Caco-2 (cell line): ENCODE measurements at regions not wholly inside any gene's neighbourhood (a gene's known extent, or its start where the extent isn't known, plus 50 kb on each side); places are given as distances from the start of the nearest gene placed in this dataset.

Experiments
- BruUV-seq: library from RNA; stranded (reverse); fragments of 400-500 nt; replicated peaks from 2 replicates; lab custom pipeline; 2021; lab: Mats Ljungman, UMichigan
- CTCF ChIA-PET: fragments of 300-600 bp; sonication (Branson Sonifier 250); formaldehyde crosslinking; loops from one replicate; lab custom pipeline; 2022; ENCODE audit warnings: antibody characterized with exemption; lab: Charles Lee
- POLR2A ChIA-PET: fragments of 300-600 bp; sonication (Branson Sonifier 250); formaldehyde crosslinking; loops from one replicate; lab custom pipeline; 2022; ENCODE audit warnings: antibody characterized with exemption; lab: Charles Lee
- DNase-seq, 2 experiments: peaks; one replicate each; pipeline versions ENCODE4 v3.0.0 to v3.0.0-alpha.2; 2020 to 2022
- H3K27me3 ChIP-seq: replicated peaks from 2 replicates; pipeline ENCODE4 v1.6.0; 2011; ENCODE audit warnings: low read length; ENCODE audit not compliant: control insufficient read depth, insufficient read depth
- H3K36me3 ChIP-seq: 2 replicates; pipeline ENCODE4 v1.5.1; 2011; ENCODE audit warnings: low read length; ENCODE audit not compliant: control insufficient read depth, insufficient read depth
- H3K4me1 ChIP-seq: fragments of 250-450 bp; sonication (Bioruptor Pico); 2 replicates; pipeline ENCODE4 v1.5.1; 2020; ENCODE audit warnings: mild to moderate bottlenecking
- H3K4me3 ChIP-seq: 2 replicates; pipeline ENCODE4 v1.5.1; 2011; ENCODE audit warnings: low read depth, mild to moderate bottlenecking, control low read depth, low read length
- H3K9me3 ChIP-seq: fragments of 250-450 bp; sonication (Bioruptor Pico); 2 replicates; pipeline ENCODE4 v1.5.1; 2020; ENCODE audit warnings: mild to moderate bottlenecking, moderate library complexity
- H3K27ac Mint-ChIP-seq: one replicate; pipeline ENCODE4 v1.8.0; 2022; ENCODE audit warnings: mixed read lengths; ENCODE audit not compliant: unreplicated experiment
- H3K27me3 Mint-ChIP-seq: one replicate; pipeline ENCODE4 v1.8.0; 2022; ENCODE audit warnings: mixed read lengths; ENCODE audit not compliant: insufficient read depth, unreplicated experiment
- H3K36me3 Mint-ChIP-seq: one replicate; pipeline ENCODE4 v1.8.0; 2022; ENCODE audit warnings: mild to moderate bottlenecking, mixed read lengths; ENCODE audit not compliant: insufficient read depth, unreplicated experiment
- H3K4me1 Mint-ChIP-seq: one replicate; pipeline ENCODE4 v1.8.0; 2022; ENCODE audit warnings: low read depth, mixed read lengths; ENCODE audit not compliant: unreplicated experiment
- H3K4me3 Mint-ChIP-seq: one replicate; pipeline ENCODE4 v1.8.0; 2022; ENCODE audit warnings: mild to moderate bottlenecking, moderate library complexity, mixed read lengths; ENCODE audit not compliant: unreplicated experiment
- H3K9me3 Mint-ChIP-seq: one replicate; pipeline ENCODE4 v1.8.0; 2022; ENCODE audit warnings: mixed read lengths; ENCODE audit not compliant: unreplicated experiment
- CTCF ChIP-seq, 2 experiments: fragments of 200-600 bp in 1 of 2; IDR thresholded peaks; 1 replicate in 1 of 2; 2 replicates in 1 of 2; pipeline versions ENCODE4 v1.5.1 to v1.8.0; 2011 to 2022; ENCODE audit warnings: antibody characterized with exemption in 1 of 2, control low read depth in 1 of 2, inconsistent platforms in 1 of 2, low read depth in 1 of 2, low read length in 1 of 2, mild to moderate bottlenecking in 1 of 2, moderate library complexity in 1 of 2; ENCODE audit not compliant: insufficient read depth in 1 of 2, severe bottlenecking in 1 of 2, unreplicated experiment in 1 of 2
- intact Hi-C: fragments of 100-400 bp; cut with micrococcal nuclease; formaldehyde crosslinking; loops from one replicate; pipeline ENCODE4 v1.10.0; 2022; ENCODE audit not compliant: unreplicated experiment

- Mint-ChIP-seq H3K9me3 (no peaks in the 10 kb centered on the region), H3K36me3 (no peaks in the 10 kb centered on the region), H3K27ac (no peak overlapping the region), H3K4me1 (no peaks in the 10 kb centered on the region), H3K4me3 (no peak overlapping the region), H3K27me3 (no peaks in the 10 kb centered on the region)
- no peak for DNase-seq
- no peak for TF ChIP-seq CTCF (IDR thresholded peaks at IDR 0.05; ENCODE audit: insufficient read depth in 1 of 2, low read depth in 1 of 2, low read length in 1 of 2, severe bottlenecking in 1 of 2, unreplicated experiment in 1 of 2)
- H3K9me3 ChIP-seq: no peaks in the 10 kb centered on the region
- H3K27me3 ChIP-seq: no peaks in the 10 kb centered on the region
- H3K36me3 ChIP-seq: no peaks in the 10 kb centered on the region
- H3K4me1 ChIP-seq: no peaks in the 10 kb centered on the region
- no TSS peak for BruUV-seq
- CTCF ChIA-PET: no interaction called here
- POLR2A ChIA-PET: no interaction called here
- H3K4me3 ChIP-seq: no peak overlapping the region
- intact Hi-C loops: no loop called here
These were observed 827.7 kb downstream of the SOCS6 start for GRCh38 chr18:71116535-71116934.

GRCh38 chr18:71115261-71115660, 826.4 kb downstream of the SOCS6 start:
- H3K4me3 Mint-ChIP-seq: no peak overlapping the region
- H3K9me3 Mint-ChIP-seq: no peaks in the 10 kb centered on the region
- BruUV-seq: no TSS peak
- no peaks in the 10 kb centered on the region for H3K27me3 Mint-ChIP-seq
- H3K27ac Mint-ChIP-seq: no peak overlapping the region
- no peak for TF ChIP-seq CTCF (IDR thresholded peaks at IDR 0.05; ENCODE audit: insufficient read depth in 1 of 2, low read depth in 1 of 2, low read length in 1 of 2, severe bottlenecking in 1 of 2, unreplicated experiment in 1 of 2)
- H3K4me3 ChIP-seq: no peak overlapping the region
- H3K36me3 Mint-ChIP-seq: no peaks in the 10 kb centered on the region
- ChIA-PET POLR2A (no interaction called here), CTCF (no interaction called here)
- no peaks in the 10 kb centered on the region for H3K9me3 ChIP-seq
- H3K4me1 Mint-ChIP-seq: no peaks in the 10 kb centered on the region
- H3K4me1 ChIP-seq: no peaks in the 10 kb centered on the region
- no peaks in the 10 kb centered on the region for H3K36me3 ChIP-seq
- DNase-seq: no peak
- intact Hi-C loops: no loop called here
- H3K27me3 ChIP-seq: no peaks in the 10 kb centered on the region

GRCh38 chr18:71114550-71115210, 825.8 kb downstream of the SOCS6 start:
- H3K4me3 Mint-ChIP-seq: no peak overlapping the region
- CTCF ChIA-PET: no interaction called here
- no peaks in the 10 kb centered on the region for H3K36me3 Mint-ChIP-seq

More at GRCh38 chr18:71114550-71115210, 825.8 kb downstream of the SOCS6 start:
- POLR2A ChIA-PET: no interaction called here
- no peaks in the 10 kb centered on the region for H3K27me3 Mint-ChIP-seq
- no peaks in the 10 kb centered on the region for H3K4me1 Mint-ChIP-seq
- intact Hi-C loops: no loop called here
- no peaks in the 10 kb centered on the region for H3K36me3 ChIP-seq
- no peaks in the 10 kb centered on the region for H3K4me1 ChIP-seq
- no TSS peak for BruUV-seq
- no peak overlapping the region for H3K4me3 ChIP-seq
- no peak for TF ChIP-seq CTCF (IDR thresholded peaks at IDR 0.05; ENCODE audit: insufficient read depth in 1 of 2, low read depth in 1 of 2, low read length in 1 of 2, severe bottlenecking in 1 of 2, unreplicated experiment in 1 of 2)
- H3K27me3 ChIP-seq: no peaks in the 10 kb centered on the region
- no peaks in the 10 kb centered on the region for H3K9me3 Mint-ChIP-seq
- no peaks in the 10 kb centered on the region for H3K9me3 ChIP-seq
- H3K27ac Mint-ChIP-seq: no peak overlapping the region
- no peak for DNase-seq
